Panc1 (cell line): ENCODE measurements at regions not wholly inside any gene's neighbourhood (a gene's known extent, or its start where the extent isn't known, plus 50 kb on each side); places are given as distances from the start of the nearest gene placed in this dataset.

ENCODE experiments used
- ATAC-seq: fragments of 200-7000 bp; cut with Tn5 transposase; 2 replicates; pipeline ENCODE4 v1.9.1; 2020; ENCODE audit warnings: mild to moderate bottlenecking, moderate library complexity
- BruUV-seq: library from RNA; stranded (reverse); fragments of 400-500 nt; replicated peaks from 2 replicates; lab custom pipeline; 2021; lab: Mats Ljungman, UMichigan
- CTCF ChIA-PET: fragments of 300-600 bp; sonication (Branson Sonifier 250); formaldehyde crosslinking; loops from one replicate; lab custom pipeline; 2022; ENCODE audit warnings: antibody characterized with exemption; lab: Charles Lee
- POLR2A ChIA-PET: fragments of 300-600 bp; sonication (Branson Sonifier 250); formaldehyde crosslinking; loops from one replicate; lab custom pipeline; 2022; ENCODE audit warnings: antibody characterized with exemption; lab: Charles Lee
- DNase-seq: peaks from one replicate; pipeline ENCODE4 v3.0.0-alpha.2; 2010; ENCODE audit warnings: low read depth, low spot score
- H3K27ac ChIP-seq: 2 replicates; pipeline ENCODE4 v1.5.1; 2011; ENCODE audit warnings: mild to moderate bottlenecking, low read length, inconsistent platforms
- H3K27me3 ChIP-seq: fragments of 200-500 bp; sonication (Bioruptor generic); 2 replicates; pipeline ENCODE4 v1.6.0; 2014; ENCODE audit warnings: low read length, inconsistent platforms; ENCODE audit not compliant: control insufficient read depth, insufficient read depth
- H3K36me3 ChIP-seq: fragments of 200-500 bp; sonication (Bioruptor generic); 2 replicates; pipeline ENCODE4 v1.5.1; 2014; ENCODE audit warnings: inconsistent platforms, mild to moderate bottlenecking, low read length, moderate library complexity; ENCODE audit not compliant: control insufficient read depth, insufficient read depth
- H3K4me1 ChIP-seq: 2 replicates; pipeline ENCODE4 v1.5.1; 2011; ENCODE audit warnings: inconsistent platforms, mild to moderate bottlenecking, low read length, moderate library complexity; ENCODE audit not compliant: control insufficient read depth, insufficient read depth
- H3K4me3 ChIP-seq, 2 experiments: 2 replicates each; pipeline ENCODE4 v1.5.1; 2011 to 2012; ENCODE audit warnings: low read depth in 2 of 2, low read length in 2 of 2, mild to moderate bottlenecking in 2 of 2, inconsistent platforms in 1 of 2, moderate library complexity in 1 of 2
- H3K9me3 ChIP-seq: fragments of 200-500 bp; sonication (Bioruptor generic); 2 replicates; pipeline ENCODE4 v1.5.1; 2014; ENCODE audit warnings: low read depth, mild to moderate bottlenecking, inconsistent platforms, low read length, moderate library complexity; ENCODE audit not compliant: control insufficient read depth, insufficient read depth
- POLR2AphosphoS5 ChIP-seq: IDR thresholded peaks from 2 replicates; pipeline ENCODE4 v1.6.1; 2012; ENCODE audit warnings: mild to moderate bottlenecking, low read depth, low read length, moderate library complexity
- SIN3A ChIP-seq: IDR thresholded peaks from 2 replicates; pipeline ENCODE4 v1.6.1; 2012; ENCODE audit warnings: low read depth, mild to moderate bottlenecking, low read length, moderate library complexity, borderline replicate concordance; ENCODE audit not compliant: insufficient read depth
- TCF7L2 ChIP-seq: IDR thresholded peaks from 2 replicates; pipeline ENCODE4 v1.6.1; 2011; ENCODE audit warnings: mild to moderate bottlenecking, low read depth, low read length, inconsistent platforms
- in situ Hi-C: cut with HindIII; loops from 2 replicates; pipeline ENCODE4 v1.10.0; 2016; ENCODE audit warnings: low sequenced_read_pairs, low pct_unique_long_range_greater_than_20kb
- intact Hi-C: fragments of 100-400 bp; cut with micrococcal nuclease; formaldehyde crosslinking; loops from one replicate; pipeline ENCODE4 v1.10.0; 2022; ENCODE audit not compliant: unreplicated experiment
- TF ChIP-seq, protein P1 (sequence below): fragments of 450-650 bp; IDR thresholded peaks from 2 replicates; pipeline ENCODE4 v1.5.1; 2017; ENCODE audit warnings: mild to moderate bottlenecking
- TF ChIP-seq, protein P2 (sequence below), 2 experiments: IDR thresholded peaks; 2 replicates each; pipeline ENCODE4 v1.6.1; 2011 to 2012; ENCODE audit warnings: low read depth in 2 of 2, control low read depth in 1 of 2, low read length in 1 of 2, mild to moderate bottlenecking in 1 of 2, moderate library complexity in 1 of 2; ENCODE audit not compliant: insufficient read depth in 1 of 2

DNA sequence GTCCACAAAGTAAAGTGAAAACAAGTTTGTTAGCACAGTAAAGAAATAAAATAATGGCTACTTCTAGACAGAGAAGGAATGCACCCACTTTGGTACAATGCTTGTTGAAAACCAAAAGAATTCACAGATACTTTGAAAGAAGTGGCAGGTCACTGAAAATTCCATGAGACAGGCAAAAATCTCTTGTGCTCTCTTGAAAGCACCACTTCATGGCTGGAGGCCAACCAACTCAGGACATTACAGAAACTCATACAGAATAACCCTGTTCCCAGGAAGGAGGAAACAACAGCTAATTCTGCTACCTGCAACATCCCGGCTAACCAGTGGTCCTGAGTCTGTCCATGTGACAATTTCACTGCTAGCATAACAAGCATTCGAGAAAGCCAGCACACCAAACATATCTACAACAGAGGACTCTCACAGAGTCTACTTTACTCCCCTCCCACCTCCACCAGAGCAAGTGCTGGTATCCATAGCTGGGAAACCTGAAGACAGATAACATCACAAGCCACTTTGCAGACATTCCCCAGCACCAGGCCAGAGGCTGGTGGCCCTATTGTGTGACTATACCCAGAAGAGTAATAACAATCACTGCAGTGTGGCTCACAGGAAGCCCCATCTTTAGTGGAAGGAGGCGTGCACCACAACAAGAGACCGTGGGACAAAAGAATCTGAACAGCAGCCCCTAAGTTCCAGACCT lies 255.3 kb upstream of the SLITRK3 start:
- ChIA-PET POLR2A (no interaction called here), CTCF (no interaction called here)
- TF ChIP-seq POLR2AphosphoS5 (no peak), SIN3A (no peak), TCF7L2 (no peak)
- TF ChIP-seq, protein P1, sequence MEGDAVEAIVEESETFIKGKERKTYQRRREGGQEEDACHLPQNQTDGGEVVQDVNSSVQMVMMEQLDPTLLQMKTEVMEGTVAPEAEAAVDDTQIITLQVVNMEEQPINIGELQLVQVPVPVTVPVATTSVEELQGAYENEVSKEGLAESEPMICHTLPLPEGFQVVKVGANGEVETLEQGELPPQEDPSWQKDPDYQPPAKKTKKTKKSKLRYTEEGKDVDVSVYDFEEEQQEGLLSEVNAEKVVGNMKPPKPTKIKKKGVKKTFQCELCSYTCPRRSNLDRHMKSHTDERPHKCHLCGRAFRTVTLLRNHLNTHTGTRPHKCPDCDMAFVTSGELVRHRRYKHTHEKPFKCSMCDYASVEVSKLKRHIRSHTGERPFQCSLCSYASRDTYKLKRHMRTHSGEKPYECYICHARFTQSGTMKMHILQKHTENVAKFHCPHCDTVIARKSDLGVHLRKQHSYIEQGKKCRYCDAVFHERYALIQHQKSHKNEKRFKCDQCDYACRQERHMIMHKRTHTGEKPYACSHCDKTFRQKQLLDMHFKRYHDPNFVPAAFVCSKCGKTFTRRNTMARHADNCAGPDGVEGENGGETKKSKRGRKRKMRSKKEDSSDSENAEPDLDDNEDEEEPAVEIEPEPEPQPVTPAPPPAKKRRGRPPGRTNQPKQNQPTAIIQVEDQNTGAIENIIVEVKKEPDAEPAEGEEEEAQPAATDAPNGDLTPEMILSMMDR, result no peak
- TF ChIP-seq, protein P2, sequence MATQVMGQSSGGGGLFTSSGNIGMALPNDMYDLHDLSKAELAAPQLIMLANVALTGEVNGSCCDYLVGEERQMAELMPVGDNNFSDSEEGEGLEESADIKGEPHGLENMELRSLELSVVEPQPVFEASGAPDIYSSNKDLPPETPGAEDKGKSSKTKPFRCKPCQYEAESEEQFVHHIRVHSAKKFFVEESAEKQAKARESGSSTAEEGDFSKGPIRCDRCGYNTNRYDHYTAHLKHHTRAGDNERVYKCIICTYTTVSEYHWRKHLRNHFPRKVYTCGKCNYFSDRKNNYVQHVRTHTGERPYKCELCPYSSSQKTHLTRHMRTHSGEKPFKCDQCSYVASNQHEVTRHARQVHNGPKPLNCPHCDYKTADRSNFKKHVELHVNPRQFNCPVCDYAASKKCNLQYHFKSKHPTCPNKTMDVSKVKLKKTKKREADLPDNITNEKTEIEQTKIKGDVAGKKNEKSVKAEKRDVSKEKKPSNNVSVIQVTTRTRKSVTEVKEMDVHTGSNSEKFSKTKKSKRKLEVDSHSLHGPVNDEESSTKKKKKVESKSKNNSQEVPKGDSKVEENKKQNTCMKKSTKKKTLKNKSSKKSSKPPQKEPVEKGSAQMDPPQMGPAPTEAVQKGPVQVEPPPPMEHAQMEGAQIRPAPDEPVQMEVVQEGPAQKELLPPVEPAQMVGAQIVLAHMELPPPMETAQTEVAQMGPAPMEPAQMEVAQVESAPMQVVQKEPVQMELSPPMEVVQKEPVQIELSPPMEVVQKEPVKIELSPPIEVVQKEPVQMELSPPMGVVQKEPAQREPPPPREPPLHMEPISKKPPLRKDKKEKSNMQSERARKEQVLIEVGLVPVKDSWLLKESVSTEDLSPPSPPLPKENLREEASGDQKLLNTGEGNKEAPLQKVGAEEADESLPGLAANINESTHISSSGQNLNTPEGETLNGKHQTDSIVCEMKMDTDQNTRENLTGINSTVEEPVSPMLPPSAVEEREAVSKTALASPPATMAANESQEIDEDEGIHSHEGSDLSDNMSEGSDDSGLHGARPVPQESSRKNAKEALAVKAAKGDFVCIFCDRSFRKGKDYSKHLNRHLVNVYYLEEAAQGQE (IDR thresholded peaks at IDR 0.05; ENCODE audit: insufficient read depth in 1 of 2, low read depth in 2 of 2, low read length in 1 of 2), result no peak
- in situ Hi-C loops, result no loop called here
- no TSS peak for BruUV-seq
- no peak overlapping the region for H3K4me3 ChIP-seq
- intact Hi-C loops, result no loop called here
- DNase-seq (no peak), ATAC-seq (no peak)
- no peaks in the 10 kb centered on the region for H3K27me3 ChIP-seq
- H3K27ac ChIP-seq, result no peak overlapping the region
- no peaks in the 10 kb centered on the region for H3K4me1 ChIP-seq
- H3K36me3 ChIP-seq, result no peaks in the 10 kb centered on the region
- H3K9me3 ChIP-seq, result no peaks in the 10 kb centered on the region

DNA sequence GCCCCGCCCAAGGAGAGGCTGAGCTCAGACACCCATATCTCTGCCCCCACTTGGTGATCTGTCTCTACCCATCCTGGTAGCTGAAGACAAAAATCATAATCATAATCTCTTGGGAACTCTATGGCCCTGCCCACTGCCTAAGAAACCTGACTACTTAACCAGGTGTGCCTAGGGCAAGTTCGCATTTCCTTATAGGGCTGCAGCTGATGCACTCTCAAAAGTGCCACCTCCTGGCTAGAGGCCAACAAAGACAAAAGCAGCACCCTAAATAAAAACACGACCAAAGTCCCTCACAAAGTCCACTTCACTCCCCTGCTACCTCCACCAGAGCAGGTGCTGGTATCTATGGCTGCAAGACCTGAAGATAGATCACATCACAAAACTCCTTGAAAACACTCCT lies 250.4 kb upstream of the SLITRK3 start:
- in situ Hi-C loops, result no loop called here
- POLR2A ChIA-PET, result no interaction called here
- no peak for DNase-seq
- BruUV-seq, result no TSS peak
- no peaks in the 10 kb centered on the region for H3K27me3 ChIP-seq
- no peak overlapping the region for H3K4me3 ChIP-seq
- CTCF ChIA-PET, result no interaction called here
- intact Hi-C loops, result no loop called here
- no peak for ATAC-seq
- H3K27ac ChIP-seq, result no peak overlapping the region
- no peaks in the 10 kb centered on the region for H3K9me3 ChIP-seq
- no peaks in the 10 kb centered on the region for H3K4me1 ChIP-seq
- TF ChIP-seq, protein P2 (IDR thresholded peaks at IDR 0.05; ENCODE audit: insufficient read depth in 1 of 2, low read depth in 2 of 2, low read length in 1 of 2), result no peak
- TF ChIP-seq SIN3A (no peak), TCF7L2 (no peak), POLR2AphosphoS5 (no peak)
- TF ChIP-seq, protein P1, result no peak
- H3K36me3 ChIP-seq, result no peaks in the 10 kb centered on the region
